BE2C (cell line): ENCODE measurements at regions not wholly inside any gene's neighbourhood (a gene's known extent, or its start where the extent isn't known, plus 50 kb on each side); places are given as distances from the start of the nearest gene placed in this dataset.
"Not testable (repeated sequence)": the region's sequence is repeated elsewhere in the genome, so short reads cannot be mapped to it uniquely, and the experiment has no call there.

Experiments
- DNase-seq: peaks from one replicate; pipeline ENCODE4 v3.0.0-alpha.2; 2020
- H3K27me3 ChIP-seq: fragments of 250-450 bp; sonication (Bioruptor Pico); 2 replicates; pipeline ENCODE4 v1.5.1; 2020; ENCODE audit warnings: mild to moderate bottlenecking
- H3K36me3 ChIP-seq: fragments of 250-450 bp; sonication (Bioruptor Pico); 2 replicates; pipeline ENCODE4 v1.5.1; 2020; ENCODE audit warnings: mild to moderate bottlenecking
- H3K4me1 ChIP-seq: fragments of 250-450 bp; sonication (Bioruptor Pico); 2 replicates; pipeline ENCODE4 v1.5.1; 2020
- H3K4me3 ChIP-seq: 2 replicates; pipeline ENCODE4 v1.5.1; 2011; ENCODE audit warnings: low read depth, low read length
- H3K9me3 ChIP-seq: fragments of 250-450 bp; sonication (Bioruptor Pico); 2 replicates; pipeline ENCODE4 v1.5.1; 2020
- CTCF ChIP-seq: IDR thresholded peaks from 2 replicates; pipeline ENCODE4 v1.5.1; 2012; ENCODE audit warnings: mild to moderate bottlenecking, low read depth, low read length

- TF ChIP-seq CTCF = no peak
- H3K4me3 ChIP-seq = no peak overlapping the region
Measured at GRCh38 chr9:24071716-24072115, 245.7 kb upstream of the ELAVL2 start.

GRCh38 chr9:24071091-24071490 lies 245.1 kb upstream of the ELAVL2 start:
- Histone ChIP-seq H3K9me3 (no peaks in the 10 kb centered on the region), H3K4me3 (no peak overlapping the region), H3K36me3 (no peaks in the 10 kb centered on the region), H3K4me1 (no peaks in the 10 kb centered on the region), H3K27me3 (no peaks in the 10 kb centered on the region)
- DNase-seq = no peak
- TF ChIP-seq CTCF = no peak

More at GRCh38 chr9:24071716-24072115, 245.7 kb upstream of the ELAVL2 start:
- no peak for DNase-seq
- no peaks in the 10 kb centered on the region for H3K27me3 ChIP-seq
- no peaks in the 10 kb centered on the region; the same call in 1 of the 2 replicates for H3K9me3 ChIP-seq
- no peaks in the 10 kb centered on the region for H3K4me1 ChIP-seq
- no peaks in the 10 kb centered on the region for H3K36me3 ChIP-seq

GRCh38 chr9:24067107-24067506 lies 241.1 kb upstream of the ELAVL2 start:
- not testable (repeated sequence) for H3K4me1 ChIP-seq, H3K36me3 ChIP-seq, H3K27me3 ChIP-seq, DNase-seq, H3K4me3 ChIP-seq, H3K9me3 ChIP-seq

- Histone ChIP-seq H3K4me1 (no peaks in the 10 kb centered on the region), H3K9me3 (no peaks in the 10 kb centered on the region), H3K4me3 (no peak overlapping the region), H3K27me3 (no peaks in the 10 kb centered on the region), H3K36me3 (no peaks in the 10 kb centered on the region)
- no peak for DNase-seq
- no peak for TF ChIP-seq CTCF
Measured at GRCh38 chr9:24059651-24060050, 233.6 kb upstream of the ELAVL2 start.

GRCh38 chr9:24051587-24051986 lies 225.5 kb upstream of the ELAVL2 start:
- no peaks in the 10 kb centered on the region for H3K36me3 ChIP-seq

GRCh38 chr9:24050239-24050638 lies 224.2 kb upstream of the ELAVL2 start:
- not testable (repeated sequence) for H3K36me3 ChIP-seq, DNase-seq, H3K9me3 ChIP-seq, H3K4me3 ChIP-seq, H3K4me1 ChIP-seq, H3K27me3 ChIP-seq

More at GRCh38 chr9:24051587-24051986, 225.5 kb upstream of the ELAVL2 start:
- TF ChIP-seq CTCF = no peak
- no peak for DNase-seq
- no peaks in the 10 kb centered on the region for H3K9me3 ChIP-seq
- H3K4me1 ChIP-seq = no peaks in the 10 kb centered on the region
- no peaks in the 10 kb centered on the region for H3K27me3 ChIP-seq
- no peak overlapping the region for H3K4me3 ChIP-seq

- H3K36me3 ChIP-seq = no peaks in the 10 kb centered on the region
Measured at GRCh38 chr9:24045150-24045549, 219.1 kb upstream of the ELAVL2 start.

More at GRCh38 chr9:24045150-24045549, 219.1 kb upstream of the ELAVL2 start:
- Histone ChIP-seq H3K27me3 (no peaks in the 10 kb centered on the region), H3K9me3 (no peaks in the 10 kb centered on the region), H3K4me3 (no peak overlapping the region), H3K4me1 (no peaks in the 10 kb centered on the region)
- no peak for TF ChIP-seq CTCF
- no peak for DNase-seq
